ENCODE measurements at regions not wholly inside any gene's neighbourhood (a gene's known extent, or its start where the extent isn't known, plus 50 kb on each side); places are given as distances from the start of the nearest gene placed in this dataset.

DNA sequence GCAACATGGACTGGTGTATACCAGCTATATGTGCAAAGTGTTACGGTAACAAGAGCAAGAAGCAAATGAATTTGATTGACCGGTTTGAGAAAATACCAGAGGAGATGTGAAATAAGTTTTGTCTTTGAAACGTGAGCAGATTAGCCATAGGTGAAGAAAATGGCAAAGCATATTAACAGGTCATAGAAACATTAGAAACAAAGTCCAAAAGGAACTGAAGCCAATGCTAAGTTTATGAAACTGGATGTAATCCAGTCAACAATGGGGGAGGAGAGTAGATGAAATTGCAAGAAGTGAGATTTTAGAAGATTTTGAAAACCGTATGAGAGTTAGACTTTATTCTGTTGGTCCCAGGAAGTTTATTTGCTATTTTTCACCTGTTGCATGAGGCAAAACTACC, 1315.4 kb upstream of the CHAC2 start:
- TF ChIP-seq POLR2A (IDR thresholded peaks at IDR 0.05) (no peak), CTCF (IDR thresholded peaks at IDR 0.05) (no peak)
